GM23338 (cell line): ENCODE measurements at regions not wholly inside any gene's neighbourhood (a gene's known extent, or its start where the extent isn't known, plus 50 kb on each side); places are given as distances from the start of the nearest gene placed in this dataset.

Source experiments
- ATAC-seq: fragments of 200-7000 bp; cut with Tn5 transposase; 3 replicates; pipeline ENCODE4 v1.9.1; 2020
- DNase-seq: peaks from one replicate; pipeline ENCODE4 v3.0.0-alpha.2; 2015; ENCODE audit warnings: low spot score
- H2AFZ ChIP-seq: fragments of 200-600 bp; sonication (generic); 2 replicates; pipeline ENCODE4 v1.8.0; 2016; ENCODE audit warnings: antibody characterized with exemption, mild to moderate bottlenecking, moderate library complexity
- H3F3A ChIP-seq: fragments of 200-600 bp; sonication (generic); replicated peaks from 2 replicates; pipeline ENCODE4 v1.8.0; 2017; ENCODE audit warnings: antibody characterized with exemption, mixed run types, low read depth
- H3K27ac ChIP-seq: fragments of 200-600 bp; sonication (generic); 2 replicates; pipeline ENCODE4 v1.6.1; 2016; ENCODE audit warnings: low read depth
- H3K27me3 ChIP-seq: fragments of 200-600 bp; sonication (generic); 2 replicates; pipeline ENCODE4 v1.8.0; 2016; ENCODE audit warnings: mild to moderate bottlenecking, mixed run types, moderate library complexity; ENCODE audit not compliant: insufficient read depth
- H3K36me3 ChIP-seq: fragments of 200-600 bp; sonication (generic); 2 replicates; pipeline ENCODE4 v1.8.0; 2016; ENCODE audit warnings: mild to moderate bottlenecking; ENCODE audit not compliant: insufficient read depth
- H3K4me1 ChIP-seq: fragments of 200-600 bp; sonication (generic); 2 replicates; pipeline ENCODE4 v1.8.0; 2016; ENCODE audit warnings: mild to moderate bottlenecking, moderate library complexity; ENCODE audit not compliant: insufficient read depth
- H3K4me2 ChIP-seq: fragments of 200-600 bp; sonication (generic); 2 replicates; pipeline ENCODE4 v1.7.1; 2017; ENCODE audit warnings: mixed run types
- H3K4me3 ChIP-seq: fragments of 200-600 bp; sonication (generic); 2 replicates; pipeline ENCODE4 v1.6.1; 2016; ENCODE audit warnings: mixed run types
- H3K79me2 ChIP-seq: fragments of 200-600 bp; sonication (generic); replicated peaks from 2 replicates; pipeline ENCODE4 v1.8.0; 2017; ENCODE audit warnings: mild to moderate bottlenecking; ENCODE audit not compliant: insufficient read depth
- H3K9me2 ChIP-seq: fragments of 200-600 bp; sonication (generic); 2 replicates; pipeline ENCODE4 v1.8.0; 2017; ENCODE audit not compliant: insufficient read depth
- H4K20me1 ChIP-seq: fragments of 200-600 bp; sonication (generic); replicated peaks from 2 replicates; pipeline ENCODE4 v1.8.0; 2017; ENCODE audit warnings: mild to moderate bottlenecking; ENCODE audit not compliant: insufficient read depth
- H3K27ac Mint-ChIP-seq: 2 replicates; pipeline ENCODE4 v1.8.0; 2020; ENCODE audit warnings: inconsistent platforms, mild to moderate bottlenecking, moderate library complexity, mixed read lengths
- H3K27me3 Mint-ChIP-seq: 3 replicates; pipeline ENCODE4 v1.8.0; 2022; ENCODE audit warnings: low read depth, mild to moderate bottlenecking, moderate library complexity, mixed read lengths, inconsistent platforms; ENCODE audit not compliant: insufficient read depth, poor library complexity
- H3K36me3 Mint-ChIP-seq: 3 replicates; pipeline ENCODE4 v1.8.0; 2021; ENCODE audit warnings: low read depth, mild to moderate bottlenecking, inconsistent platforms, moderate library complexity, mixed read lengths
- H3K4me1 Mint-ChIP-seq: 3 replicates; pipeline ENCODE4 v1.8.0; 2020; ENCODE audit warnings: mild to moderate bottlenecking, inconsistent platforms, mixed read lengths
- H3K4me3 Mint-ChIP-seq: 3 replicates; pipeline ENCODE4 v1.8.0; 2021; ENCODE audit warnings: moderate library complexity, mild to moderate bottlenecking, inconsistent platforms, mixed read lengths
- H3K9me3 Mint-ChIP-seq: 3 replicates; pipeline ENCODE4 v1.8.0; 2020; ENCODE audit warnings: moderate library complexity, mild to moderate bottlenecking, inconsistent platforms, mixed read lengths
- CREB1 ChIP-seq: fragments of 250-450 bp; sonication (Bioruptor Pico); IDR thresholded peaks from 2 replicates; pipeline ENCODE4 v1.5.0; 2020; ENCODE audit warnings: low read depth, mild to moderate bottlenecking, moderate library complexity
- EZH2 ChIP-seq: fragments of 200-600 bp; sonication (generic); IDR thresholded peaks from one replicate; pipeline ENCODE4 v1.8.0; 2017; ENCODE audit warnings: antibody characterized with exemption, mild to moderate bottlenecking, low read depth; ENCODE audit not compliant: unreplicated experiment
- EZH2phosphoT487 ChIP-seq: fragments of 200-600 bp; sonication (generic); IDR thresholded peaks from one replicate; pipeline ENCODE4 v1.8.1; 2018; ENCODE audit warnings: antibody characterized with exemption; ENCODE audit not compliant: unreplicated experiment
- JUNB ChIP-seq: IDR thresholded peaks from one replicate; pipeline ENCODE4 v1.6.1; 2016; ENCODE audit warnings: antibody characterized with exemption; ENCODE audit not compliant: unreplicated experiment
- STAT1 ChIP-seq: IDR thresholded peaks from one replicate; pipeline ENCODE4 v1.6.1; 2016; ENCODE audit warnings: antibody characterized with exemption; ENCODE audit not compliant: unreplicated experiment
- ZNF114 ChIP-seq: fragments of 250-450 bp; sonication (Bioruptor Pico); IDR thresholded peaks from 2 replicates; pipeline ENCODE4 v1.5.0; 2020; ENCODE audit warnings: mild to moderate bottlenecking, moderate library complexity
- ZNF331 ChIP-seq: fragments of 250-450 bp; sonication (Bioruptor Pico); IDR thresholded peaks from 2 replicates; pipeline ENCODE4 v1.5.0; 2020; ENCODE audit warnings: low read depth, mild to moderate bottlenecking, moderate library complexity
- TF ChIP-seq, protein P1 (sequence below): IDR thresholded peaks from 2 replicates; pipeline ENCODE4 v1.6.1; 2016; ENCODE audit warnings: antibody characterized with exemption
- TF ChIP-seq, protein P2 (sequence below): fragments of 250-450 bp; sonication (Bioruptor Pico); IDR thresholded peaks from 2 replicates; pipeline ENCODE4 v1.5.0; 2020; ENCODE audit warnings: mild to moderate bottlenecking, moderate library complexity
- TF ChIP-seq, protein P3 (sequence below): IDR thresholded peaks from one replicate; pipeline ENCODE4 v1.6.1; 2018; ENCODE audit warnings: antibody characterized with exemption; ENCODE audit not compliant: unreplicated experiment

DNA sequence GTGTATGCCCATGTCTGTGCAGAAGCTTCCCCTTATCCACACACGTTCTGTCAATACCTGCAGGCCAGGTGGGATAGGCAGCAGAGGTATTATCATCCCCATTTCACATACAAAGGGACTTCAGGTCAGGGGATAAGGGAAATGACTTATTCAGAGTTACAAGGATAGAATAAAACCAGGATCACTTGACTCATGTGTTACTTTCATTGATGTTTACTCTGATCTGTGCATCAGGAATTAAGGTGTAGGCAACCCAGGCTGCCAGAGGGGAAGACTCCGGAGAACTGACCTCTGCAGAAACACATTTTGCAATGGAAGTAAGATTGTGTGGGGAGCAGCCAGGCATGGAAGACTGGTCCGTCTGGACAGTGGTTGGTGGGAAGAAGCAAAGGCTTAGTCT lies 74.2 kb upstream of the FSTL4 start:
- no peaks in the 10 kb centered on the region for H3K36me3 Mint-ChIP-seq
- ATAC-seq (no peak), DNase-seq (no peak)
- H3K4me1 ChIP-seq, result no peaks in the 10 kb centered on the region
- no peak overlapping the region for H3K4me3 ChIP-seq
- no peak overlapping the region for H3K27ac Mint-ChIP-seq
- no peak overlapping the region for H3K27ac ChIP-seq
- H3K4me3 Mint-ChIP-seq, result no peak overlapping the region
- no peaks in the 10 kb centered on the region for H3F3A ChIP-seq
- no peaks in the 10 kb centered on the region for H3K4me1 Mint-ChIP-seq
- no peaks in the 10 kb centered on the region for H3K79me2 ChIP-seq
- no peak overlapping the region for H3K4me2 ChIP-seq
- TF ChIP-seq, protein P1, sequence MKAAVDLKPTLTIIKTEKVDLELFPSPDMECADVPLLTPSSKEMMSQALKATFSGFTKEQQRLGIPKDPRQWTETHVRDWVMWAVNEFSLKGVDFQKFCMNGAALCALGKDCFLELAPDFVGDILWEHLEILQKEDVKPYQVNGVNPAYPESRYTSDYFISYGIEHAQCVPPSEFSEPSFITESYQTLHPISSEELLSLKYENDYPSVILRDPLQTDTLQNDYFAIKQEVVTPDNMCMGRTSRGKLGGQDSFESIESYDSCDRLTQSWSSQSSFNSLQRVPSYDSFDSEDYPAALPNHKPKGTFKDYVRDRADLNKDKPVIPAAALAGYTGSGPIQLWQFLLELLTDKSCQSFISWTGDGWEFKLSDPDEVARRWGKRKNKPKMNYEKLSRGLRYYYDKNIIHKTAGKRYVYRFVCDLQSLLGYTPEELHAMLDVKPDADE, result no peak
- TF ChIP-seq CREB1 (CRISPR knock-in tag) (no peak), EZH2 (no peak), EZH2phosphoT487 (no peak), JUNB (no peak), ZNF331 (CRISPR knock-in tag) (no peak), STAT1 (no peak), ZNF114 (CRISPR knock-in tag) (no peak)
- TF ChIP-seq, protein P2, sequence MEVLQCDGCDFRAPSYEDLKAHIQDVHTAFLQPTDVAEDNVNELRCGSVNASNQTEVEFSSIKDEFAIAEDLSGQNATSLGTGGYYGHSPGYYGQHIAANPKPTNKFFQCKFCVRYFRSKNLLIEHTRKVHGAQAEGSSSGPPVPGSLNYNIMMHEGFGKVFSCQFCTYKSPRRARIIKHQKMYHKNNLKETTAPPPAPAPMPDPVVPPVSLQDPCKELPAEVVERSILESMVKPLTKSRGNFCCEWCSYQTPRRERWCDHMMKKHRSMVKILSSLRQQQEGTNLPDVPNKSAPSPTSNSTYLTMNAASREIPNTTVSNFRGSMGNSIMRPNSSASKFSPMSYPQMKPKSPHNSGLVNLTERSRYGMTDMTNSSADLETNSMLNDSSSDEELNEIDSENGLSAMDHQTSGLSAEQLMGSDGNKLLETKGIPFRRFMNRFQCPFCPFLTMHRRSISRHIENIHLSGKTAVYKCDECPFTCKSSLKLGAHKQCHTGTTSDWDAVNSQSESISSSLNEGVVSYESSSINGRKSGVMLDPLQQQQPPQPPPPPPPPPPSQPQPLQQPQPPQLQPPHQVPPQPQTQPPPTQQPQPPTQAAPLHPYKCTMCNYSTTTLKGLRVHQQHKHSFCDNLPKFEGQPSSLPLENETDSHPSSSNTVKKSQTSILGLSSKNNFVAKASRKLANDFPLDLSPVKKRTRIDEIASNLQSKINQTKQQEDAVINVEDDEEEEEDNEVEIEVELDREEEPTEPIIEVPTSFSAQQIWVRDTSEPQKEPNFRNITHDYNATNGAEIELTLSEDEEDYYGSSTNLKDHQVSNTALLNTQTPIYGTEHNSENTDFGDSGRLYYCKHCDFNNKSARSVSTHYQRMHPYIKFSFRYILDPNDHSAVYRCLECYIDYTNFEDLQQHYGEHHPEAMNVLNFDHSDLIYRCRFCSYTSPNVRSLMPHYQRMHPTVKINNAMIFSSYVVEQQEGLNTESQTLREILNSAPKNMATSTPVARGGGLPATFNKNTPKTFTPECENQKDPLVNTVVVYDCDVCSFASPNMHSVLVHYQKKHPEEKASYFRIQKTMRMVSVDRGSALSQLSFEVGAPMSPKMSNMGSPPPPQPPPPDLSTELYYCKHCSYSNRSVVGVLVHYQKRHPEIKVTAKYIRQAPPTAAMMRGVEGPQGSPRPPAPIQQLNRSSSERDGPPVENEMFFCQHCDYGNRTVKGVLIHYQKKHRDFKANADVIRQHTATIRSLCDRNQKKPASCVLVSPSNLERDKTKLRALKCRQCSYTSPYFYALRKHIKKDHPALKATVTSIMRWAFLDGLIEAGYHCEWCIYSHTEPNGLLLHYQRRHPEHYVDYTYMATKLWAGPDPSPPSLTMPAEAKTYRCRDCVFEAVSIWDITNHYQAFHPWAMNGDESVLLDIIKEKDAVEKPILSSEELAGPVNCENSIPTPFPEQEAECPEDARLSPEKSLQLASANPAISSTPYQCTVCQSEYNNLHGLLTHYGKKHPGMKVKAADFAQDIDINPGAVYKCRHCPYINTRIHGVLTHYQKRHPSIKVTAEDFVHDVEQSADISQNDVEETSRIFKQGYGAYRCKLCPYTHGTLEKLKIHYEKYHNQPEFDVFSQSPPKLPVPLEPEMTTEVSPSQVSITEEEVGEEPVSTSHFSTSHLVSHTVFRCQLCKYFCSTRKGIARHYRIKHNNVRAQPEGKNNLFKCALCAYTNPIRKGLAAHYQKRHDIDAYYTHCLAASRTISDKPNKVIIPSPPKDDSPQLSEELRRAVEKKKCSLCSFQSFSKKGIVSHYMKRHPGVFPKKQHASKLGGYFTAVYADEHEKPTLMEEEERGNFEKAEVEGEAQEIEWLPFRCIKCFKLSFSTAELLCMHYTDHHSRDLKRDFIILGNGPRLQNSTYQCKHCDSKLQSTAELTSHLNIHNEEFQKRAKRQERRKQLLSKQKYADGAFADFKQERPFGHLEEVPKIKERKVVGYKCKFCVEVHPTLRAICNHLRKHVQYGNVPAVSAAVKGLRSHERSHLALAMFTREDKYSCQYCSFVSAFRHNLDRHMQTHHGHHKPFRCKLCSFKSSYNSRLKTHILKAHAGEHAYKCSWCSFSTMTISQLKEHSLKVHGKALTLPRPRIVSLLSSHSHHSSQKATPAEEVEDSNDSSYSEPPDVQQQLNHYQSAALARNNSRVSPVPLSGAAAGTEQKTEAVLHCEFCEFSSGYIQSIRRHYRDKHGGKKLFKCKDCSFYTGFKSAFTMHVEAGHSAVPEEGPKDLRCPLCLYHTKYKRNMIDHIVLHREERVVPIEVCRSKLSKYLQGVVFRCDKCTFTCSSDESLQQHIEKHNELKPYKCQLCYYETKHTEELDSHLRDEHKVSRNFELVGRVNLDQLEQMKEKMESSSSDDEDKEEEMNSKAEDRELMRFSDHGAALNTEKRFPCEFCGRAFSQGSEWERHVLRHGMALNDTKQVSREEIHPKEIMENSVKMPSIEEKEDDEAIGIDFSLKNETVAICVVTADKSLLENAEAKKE (CRISPR knock-in tag), result no peak
- TF ChIP-seq, protein P3, sequence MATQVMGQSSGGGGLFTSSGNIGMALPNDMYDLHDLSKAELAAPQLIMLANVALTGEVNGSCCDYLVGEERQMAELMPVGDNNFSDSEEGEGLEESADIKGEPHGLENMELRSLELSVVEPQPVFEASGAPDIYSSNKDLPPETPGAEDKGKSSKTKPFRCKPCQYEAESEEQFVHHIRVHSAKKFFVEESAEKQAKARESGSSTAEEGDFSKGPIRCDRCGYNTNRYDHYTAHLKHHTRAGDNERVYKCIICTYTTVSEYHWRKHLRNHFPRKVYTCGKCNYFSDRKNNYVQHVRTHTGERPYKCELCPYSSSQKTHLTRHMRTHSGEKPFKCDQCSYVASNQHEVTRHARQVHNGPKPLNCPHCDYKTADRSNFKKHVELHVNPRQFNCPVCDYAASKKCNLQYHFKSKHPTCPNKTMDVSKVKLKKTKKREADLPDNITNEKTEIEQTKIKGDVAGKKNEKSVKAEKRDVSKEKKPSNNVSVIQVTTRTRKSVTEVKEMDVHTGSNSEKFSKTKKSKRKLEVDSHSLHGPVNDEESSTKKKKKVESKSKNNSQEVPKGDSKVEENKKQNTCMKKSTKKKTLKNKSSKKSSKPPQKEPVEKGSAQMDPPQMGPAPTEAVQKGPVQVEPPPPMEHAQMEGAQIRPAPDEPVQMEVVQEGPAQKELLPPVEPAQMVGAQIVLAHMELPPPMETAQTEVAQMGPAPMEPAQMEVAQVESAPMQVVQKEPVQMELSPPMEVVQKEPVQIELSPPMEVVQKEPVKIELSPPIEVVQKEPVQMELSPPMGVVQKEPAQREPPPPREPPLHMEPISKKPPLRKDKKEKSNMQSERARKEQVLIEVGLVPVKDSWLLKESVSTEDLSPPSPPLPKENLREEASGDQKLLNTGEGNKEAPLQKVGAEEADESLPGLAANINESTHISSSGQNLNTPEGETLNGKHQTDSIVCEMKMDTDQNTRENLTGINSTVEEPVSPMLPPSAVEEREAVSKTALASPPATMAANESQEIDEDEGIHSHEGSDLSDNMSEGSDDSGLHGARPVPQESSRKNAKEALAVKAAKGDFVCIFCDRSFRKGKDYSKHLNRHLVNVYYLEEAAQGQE, result no peak
- H3K27me3 ChIP-seq, result no peaks in the 10 kb centered on the region
- H4K20me1 ChIP-seq, result no peaks in the 10 kb centered on the region
- no peak overlapping the region for H2AFZ ChIP-seq
- 0 out of 2 replicates have a peak, but pooled peaks cover 3% of the 10 kb centered on the region for H3K9me2 ChIP-seq
- no peaks in the 10 kb centered on the region for H3K36me3 ChIP-seq
- no peaks in the 10 kb centered on the region; the same call in 2 of the 3 replicates for H3K9me3 Mint-ChIP-seq
- no peaks in the 10 kb centered on the region for H3K27me3 Mint-ChIP-seq
